Esophagus squamous epithelium (tissue), 5 donors: ENCODE measurements at regions not wholly inside any gene's neighbourhood (a gene's known extent, or its start where the extent isn't known, plus 50 kb on each side); places are given as distances from the start of the nearest gene placed in this dataset.

Experiments used
- DNase-seq: peaks from one replicate; lab custom pipeline; 2025; lab: John Stamatoyannopoulos, UW
- H3K27ac ChIP-seq, 4 donors: fragments of 200-600 bp; sonication (generic); one replicate each; pipeline ENCODE4 v1.5.1; 2016 to 2019; ENCODE audit warnings: mild to moderate bottlenecking in 1 of 4
- H3K27me3 ChIP-seq, 4 donors: fragments of 200-600 bp; sonication (generic); 1 replicate in 3 of 4; 2 replicates in 1 of 4; pipeline versions ENCODE4 v1.5.1 to v1.6.0; 2017 to 2021; ENCODE audit warnings: antibody characterized with exemption in 1 of 4
- H3K36me3 ChIP-seq, 3 donors: fragments of 200-600 bp; sonication (generic); one replicate each; pipeline ENCODE4 v1.5.1; 2016 to 2019
- H3K4me1 ChIP-seq, 3 donors: fragments of 200-600 bp; sonication (generic); one replicate each; pipeline ENCODE4 v1.5.1; 2017 to 2019
- H3K4me3 ChIP-seq, 4 donors: fragments of 200-600 bp; sonication (generic); 1 replicate in 3 of 4; 2 replicates in 1 of 4; pipeline ENCODE4 v1.5.1; 2016 to 2019; ENCODE audit warnings: mild to moderate bottlenecking in 2 of 4, moderate library complexity in 1 of 4
- H3K9me3 ChIP-seq, 3 donors: fragments of 200-600 bp; sonication (generic); one replicate each; pipeline ENCODE4 v1.5.1; 2016 to 2019
- POLR2A ChIP-seq, 4 donors: fragments of 450-650 bp; IDR thresholded peaks; one replicate each; pipeline ENCODE4 v1.6.1; 2017; ENCODE audit warnings: antibody characterized with exemption in 4 of 4, mild to moderate bottlenecking in 4 of 4, moderate library complexity in 3 of 4
- WGBS, 2 donors: methylation state at CpG; one replicate each; pipeline ENCODE4 v1.1.5; 2018; 5-methylcytosine and 5-hydroxymethylcytosine counted together
- intact Hi-C: fragments of 100-400 bp; cut with DNase I; formaldehyde crosslinking; loops from one replicate; pipeline ENCODE4 v1.15.0; 2022
- TF ChIP-seq, protein P1 (sequence below), 6 experiments: fragments of 450-650 bp in 4 of 6; fragments of 200-600 bp in 2 of 6; sonication (generic) in 2 of 6; IDR thresholded peaks; one replicate each; pipeline ENCODE4 v1.5.1; 2016 to 2019; ENCODE audit warnings: antibody characterized with exemption in 6 of 6, mild to moderate bottlenecking in 4 of 6, moderate library complexity in 4 of 6
- donor health status: DM: yes; HTN: yes; CAD: no.

DNA sequence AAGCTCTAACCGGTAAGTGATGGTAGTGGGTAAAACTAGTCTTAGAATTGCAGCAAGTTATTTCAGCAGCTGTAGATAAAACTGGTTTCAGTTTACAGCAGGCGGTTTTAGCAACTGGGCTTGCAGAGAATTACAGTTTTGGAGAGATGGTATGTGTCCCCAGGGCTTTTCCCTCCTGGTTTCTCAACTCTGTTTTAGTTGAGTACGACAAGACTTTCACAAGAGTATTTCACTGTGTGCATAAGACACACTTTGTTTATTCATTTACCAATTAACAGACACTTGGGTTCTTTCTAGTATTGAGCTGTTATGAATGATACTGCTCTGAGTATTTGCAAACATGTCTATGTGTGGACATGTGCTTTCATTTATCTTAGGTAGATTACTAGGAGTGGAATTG lies 65.6 kb upstream of the RFX8 start:
- no peak for DNase-seq
- 51 to 65% methylated on average over 3 of the region's 3 CpGs for WGBS, 2 donors
- H3K9me3 ChIP-seq, result no peaks in the 10 kb centered on the region
- H3K36me3 ChIP-seq, result no peaks in the 10 kb centered on the region
- intact Hi-C loops, result no loop called here
- H3K27ac ChIP-seq, result no peak overlapping the region
- no peaks in the 10 kb centered on the region for H3K27me3 ChIP-seq
- TF ChIP-seq, protein P1, sequence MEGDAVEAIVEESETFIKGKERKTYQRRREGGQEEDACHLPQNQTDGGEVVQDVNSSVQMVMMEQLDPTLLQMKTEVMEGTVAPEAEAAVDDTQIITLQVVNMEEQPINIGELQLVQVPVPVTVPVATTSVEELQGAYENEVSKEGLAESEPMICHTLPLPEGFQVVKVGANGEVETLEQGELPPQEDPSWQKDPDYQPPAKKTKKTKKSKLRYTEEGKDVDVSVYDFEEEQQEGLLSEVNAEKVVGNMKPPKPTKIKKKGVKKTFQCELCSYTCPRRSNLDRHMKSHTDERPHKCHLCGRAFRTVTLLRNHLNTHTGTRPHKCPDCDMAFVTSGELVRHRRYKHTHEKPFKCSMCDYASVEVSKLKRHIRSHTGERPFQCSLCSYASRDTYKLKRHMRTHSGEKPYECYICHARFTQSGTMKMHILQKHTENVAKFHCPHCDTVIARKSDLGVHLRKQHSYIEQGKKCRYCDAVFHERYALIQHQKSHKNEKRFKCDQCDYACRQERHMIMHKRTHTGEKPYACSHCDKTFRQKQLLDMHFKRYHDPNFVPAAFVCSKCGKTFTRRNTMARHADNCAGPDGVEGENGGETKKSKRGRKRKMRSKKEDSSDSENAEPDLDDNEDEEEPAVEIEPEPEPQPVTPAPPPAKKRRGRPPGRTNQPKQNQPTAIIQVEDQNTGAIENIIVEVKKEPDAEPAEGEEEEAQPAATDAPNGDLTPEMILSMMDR (IDR thresholded peaks at IDR 0.05), result no peak
- no peak for TF ChIP-seq POLR2A (IDR thresholded peaks at IDR 0.05)
- no peaks in the 10 kb centered on the region for H3K4me1 ChIP-seq
- H3K4me3 ChIP-seq, result no peak overlapping the region

DNA sequence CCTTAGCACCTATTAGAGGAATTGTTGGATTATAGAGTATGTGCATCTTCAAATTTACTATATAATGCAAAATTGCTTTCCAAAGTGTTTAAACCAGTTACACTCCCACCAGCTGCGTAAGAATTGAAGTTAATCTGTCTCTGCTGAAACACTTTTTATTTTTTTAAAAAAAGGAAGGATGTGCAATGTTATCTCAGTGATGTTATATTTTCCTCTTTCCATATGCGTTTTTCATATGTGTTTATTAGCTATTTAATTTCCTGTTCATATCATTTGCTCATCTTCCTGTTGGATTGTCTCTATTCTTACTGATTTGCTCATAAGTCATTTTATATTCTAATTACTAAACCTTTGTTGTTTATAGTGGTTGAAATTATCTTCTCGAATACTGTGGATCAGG lies 63.2 kb upstream of the RFX8 start:
- DNase-seq, result no peak
- 69 to 84% methylated on average over 3 of the region's 3 CpGs for WGBS, 2 donors
- Histone ChIP-seq H3K36me3 (no peaks in the 10 kb centered on the region), H3K9me3 (no peaks in the 10 kb centered on the region), H3K27ac (no peak overlapping the region), H3K4me3 (no peak overlapping the region), H3K27me3 (no peaks in the 10 kb centered on the region), H3K4me1 (peaks cover 0 to 13% (median 0%) of the 10 kb centered on the region in 3 donors)
- intact Hi-C loops, result no loop called here
- TF ChIP-seq, protein P1 (IDR thresholded peaks at IDR 0.05), result no peak
- no peak for TF ChIP-seq POLR2A (IDR thresholded peaks at IDR 0.05)

DNA sequence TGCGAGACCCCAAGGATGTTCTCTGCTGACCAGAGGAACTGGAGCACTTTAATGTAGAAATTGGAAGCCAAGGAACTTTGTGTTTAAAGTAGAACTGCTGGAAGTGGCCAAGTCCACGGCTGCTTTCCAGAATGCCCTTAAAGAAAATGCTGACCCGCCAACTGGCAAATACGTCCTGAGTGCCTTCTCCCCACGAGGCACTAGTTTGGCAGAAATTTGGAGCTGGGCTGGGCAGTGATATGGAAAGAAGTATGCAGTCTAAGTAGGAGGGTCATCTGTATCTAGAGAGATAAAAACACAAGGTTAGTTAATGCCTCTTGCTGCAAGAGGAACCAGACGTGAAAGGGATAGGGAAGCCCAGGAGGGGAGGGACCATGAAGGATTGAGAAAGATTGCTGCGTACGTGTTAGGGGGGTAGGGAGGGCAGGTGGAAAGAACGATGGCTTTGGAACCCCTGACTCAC lies 59.3 kb upstream of the RFX8 start:
- WGBS, 2 donors, result 40 to 41% methylated on average over 9 of the region's 9 CpGs
- DNase-seq, result no peak
- Histone ChIP-seq H3K27ac (peak overlapping the region; percentile 32 to 70 (median 60)), H3K36me3 (no peaks in the 10 kb centered on the region), H3K27me3 (no peaks in the 10 kb centered on the region), H3K4me3 (no peak overlapping the region), H3K9me3 (no peaks in the 10 kb centered on the region), H3K4me1 (peaks cover 0 to 13% (median 0%) of the 10 kb centered on the region in 3 donors)
- TF ChIP-seq POLR2A (IDR thresholded peaks at IDR 0.05), result no peak
- TF ChIP-seq, protein P1 (IDR thresholded peaks at IDR 0.05), result no peak
- intact Hi-C loops, result no loop called here

DNA sequence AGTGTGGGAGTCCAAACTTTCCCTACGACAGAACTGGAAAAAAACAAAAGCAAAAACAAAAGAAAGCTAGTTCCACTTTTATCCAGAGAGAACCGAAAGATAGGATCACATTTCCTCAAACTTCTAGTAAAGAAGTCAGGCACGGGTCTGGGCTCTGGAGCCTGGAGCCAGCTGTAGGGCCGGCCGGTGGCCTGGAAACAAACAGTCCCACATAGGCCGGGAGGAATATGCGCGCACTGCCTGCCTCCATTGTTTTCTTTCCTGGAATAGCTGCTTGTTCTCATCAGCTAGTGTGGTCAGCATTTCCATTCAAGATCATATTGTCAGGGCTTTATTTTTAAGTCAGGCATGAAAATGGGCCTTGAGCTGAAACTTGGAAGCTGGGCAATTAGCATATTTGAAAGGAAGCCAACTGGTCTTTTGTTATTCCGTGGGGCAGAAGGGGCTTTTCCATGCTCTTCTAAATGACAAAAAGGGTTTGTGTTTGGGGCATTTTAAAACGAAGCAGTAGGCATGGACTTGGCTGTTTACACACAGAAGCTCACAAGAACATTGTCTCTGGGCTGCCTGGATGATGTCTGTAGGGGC lies 58.7 kb upstream of the RFX8 start:
- H3K4me3 ChIP-seq, result no peak overlapping the region
- TF ChIP-seq POLR2A (IDR thresholded peaks at IDR 0.05), result no peak
- TF ChIP-seq, protein P1 (IDR thresholded peaks at IDR 0.05), result no peak
- 29 to 50% methylated on average over 5 to 10 of the region's 10 CpGs for WGBS, 2 donors
- no peaks in the 10 kb centered on the region for H3K9me3 ChIP-seq
- intact Hi-C loops, result no loop called here
- peak overlapping the region; percentile 32 to 70 (median 60) for H3K27ac ChIP-seq
- H3K36me3 ChIP-seq, result no peaks in the 10 kb centered on the region
- H3K4me1 ChIP-seq, result peaks cover 0 to 13% (median 0%) of the 10 kb centered on the region in 3 donors
- DNase-seq, result no peak
- no peaks in the 10 kb centered on the region for H3K27me3 ChIP-seq

DNA sequence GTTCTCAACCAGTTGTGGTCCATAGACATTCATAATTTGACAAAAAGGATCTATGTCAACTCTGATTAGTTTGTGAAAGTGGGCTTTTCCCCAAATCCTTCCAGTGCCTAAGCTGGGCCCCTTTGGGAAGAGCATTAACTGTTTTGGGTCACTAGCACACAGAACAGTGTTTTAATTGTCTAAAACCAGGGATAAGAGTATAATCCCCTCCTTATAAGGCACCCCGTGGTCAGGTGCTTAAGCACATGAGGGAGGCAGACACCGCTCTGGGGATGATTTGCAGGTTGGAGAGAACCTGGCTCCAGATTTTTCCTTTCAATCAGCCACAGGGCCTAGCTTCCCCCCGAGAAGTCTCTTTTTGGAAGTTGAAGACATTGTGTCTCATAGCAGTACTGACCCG lies 53.6 kb upstream of the RFX8 start:
- WGBS, 2 donors, result 81 to 100% methylated on average over 1 to 4 of the region's 4 CpGs
- Histone ChIP-seq H3K4me1 (peaks cover 0 to 2% (median 0%) of the 10 kb centered on the region in 3 donors), H3K36me3 (no peaks in the 10 kb centered on the region), H3K27ac (no peak overlapping the region), H3K4me3 (no peak overlapping the region), H3K9me3 (no peaks in the 10 kb centered on the region), H3K27me3 (no peaks in the 10 kb centered on the region)
- TF ChIP-seq, protein P1 (IDR thresholded peaks at IDR 0.05), result no peak
- no peak for TF ChIP-seq POLR2A (IDR thresholded peaks at IDR 0.05)
- DNase-seq, result no peak
- intact Hi-C loops, result no loop called here
